Liver (tissue), 3 donors: ENCODE measurements at regions not wholly inside any gene's neighbourhood (a gene's known extent, or its start where the extent isn't known, plus 50 kb on each side); places are given as distances from the start of the nearest gene placed in this dataset.

Experiments used
- ATF3 ChIP-seq: IDR thresholded peaks from 2 replicates; pipeline ENCODE4 v1.6.1; 2016; ENCODE audit warnings: antibody characterized with exemption
- CTCF ChIP-seq: fragments of 150-350 bp; IDR thresholded peaks from 2 replicates; pipeline ENCODE4 v1.5.1; 2017; ENCODE audit warnings: improper control_type of control experiment, low read depth, low read length; ENCODE audit not compliant: missing input control
- GABPA ChIP-seq, 2 donors: IDR thresholded peaks in 1 of 2; conservative IDR thresholded peaks in 1 of 2; 2 replicates each; pipeline ENCODE4 v1.6.1; 2016; ENCODE audit warnings: antibody characterized with exemption in 2 of 2, mild to moderate bottlenecking in 1 of 2, moderate library complexity in 1 of 2
- MAX ChIP-seq: IDR thresholded peaks from 2 replicates; pipeline ENCODE4 v1.6.1; 2016; ENCODE audit warnings: antibody characterized with exemption
- RAD21 ChIP-seq, 2 donors: IDR thresholded peaks; 2 replicates each; pipeline ENCODE4 v1.6.1; 2016; ENCODE audit warnings: antibody characterized with exemption in 2 of 2, mild to moderate bottlenecking in 2 of 2
- TAF1 ChIP-seq: conservative IDR thresholded peaks from 2 replicates; pipeline ENCODE4 v1.6.1; 2016; ENCODE audit warnings: antibody characterized with exemption, mild to moderate bottlenecking
- ZBTB33 ChIP-seq: IDR thresholded peaks from 2 replicates; pipeline ENCODE4 v1.6.1; 2016; ENCODE audit warnings: antibody characterized with exemption
- donor health status: healthy.
- donor health status: healthy.

GRCh38 chr5:108560166-108560565 is 178.3 kb upstream of the FBXL17 start:
- TF ChIP-seq CTCF (no peak), MAX (no peak), TAF1 (no peak), ATF3 (no peak), ZBTB33 (no peak), RAD21 (IDR thresholded peaks at IDR 0.05) (no peak), GABPA (IDR thresholded peaks at IDR 0.05 in 1 of 2, conservative IDR thresholded peaks at IDR 0.05 in 1 of 2) (no peak)
